DND-41 (cell line): ENCODE measurements at regions not wholly inside any gene's neighbourhood (a gene's known extent, or its start where the extent isn't known, plus 50 kb on each side); places are given as distances from the start of the nearest gene placed in this dataset.

Experiments used
- CTCF ChIP-seq: IDR thresholded peaks from 2 replicates; pipeline ENCODE4 v1.5.1; 2012; ENCODE audit warnings: borderline replicate concordance, low read length, moderate library complexity, mild to moderate bottlenecking; ENCODE audit not compliant: poor library complexity, severe bottlenecking; ENCODE audit errors: extremely low read depth
- EZH2 ChIP-seq: IDR thresholded peaks from 3 replicates; pipeline ENCODE4 v1.6.1; 2012; ENCODE audit warnings: borderline replicate concordance, low read depth, mild to moderate bottlenecking, moderate library complexity, low read length, inconsistent platforms; ENCODE audit not compliant: severe bottlenecking

DNA sequence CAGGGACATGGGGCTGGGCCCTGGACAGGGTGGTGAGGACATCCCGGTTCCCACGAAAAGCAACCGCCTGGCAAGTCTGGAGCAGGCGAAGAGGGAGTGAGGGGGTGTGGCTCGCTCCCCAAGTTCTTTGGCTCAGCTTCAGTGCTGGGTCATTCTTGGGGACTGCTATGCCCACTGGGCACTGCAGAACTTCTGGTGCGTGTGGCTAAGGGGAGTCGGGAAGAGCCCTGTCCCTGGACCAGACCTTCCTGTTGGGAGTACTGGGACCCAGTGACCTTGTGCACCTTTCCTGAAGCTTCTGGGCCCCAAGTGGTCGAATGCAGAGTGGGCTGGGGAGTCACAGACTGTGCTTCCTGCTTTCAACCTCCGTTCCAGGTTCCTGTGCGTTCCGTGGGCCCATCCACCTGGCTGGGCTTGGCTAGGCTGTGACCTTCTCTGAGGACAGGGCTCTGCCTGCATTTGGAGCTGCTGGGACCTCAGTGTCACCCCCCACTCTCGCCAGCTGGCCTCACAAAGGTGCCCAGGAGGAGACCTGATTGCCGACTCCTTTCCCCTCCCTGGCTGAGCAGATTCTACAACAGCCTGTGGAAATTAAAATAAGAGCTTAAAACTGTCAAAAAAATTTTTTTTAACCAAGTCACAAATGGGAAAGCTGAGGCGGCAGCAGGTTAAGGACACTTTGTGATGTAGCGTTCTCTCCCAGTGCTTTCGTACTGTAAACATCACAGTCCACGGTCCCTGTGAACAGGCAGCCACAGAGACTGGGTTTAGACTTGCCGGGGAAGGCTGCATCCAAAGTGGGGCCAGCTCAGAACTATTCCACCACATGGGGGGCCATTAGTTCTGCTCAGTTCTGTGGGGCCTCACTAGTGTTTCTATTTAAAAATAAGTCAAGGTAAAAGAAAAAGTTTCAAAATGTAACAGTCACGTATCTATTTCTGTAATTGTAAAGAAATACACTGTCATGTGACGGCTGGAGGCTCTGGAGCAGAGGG, 63.8 kb upstream of the WNT7B start:
- no peak for TF ChIP-seq CTCF
- TF ChIP-seq EZH2 = no peak
